ENCODE measurements at regions not wholly inside any gene's neighbourhood (a gene's known extent, or its start where the extent isn't known, plus 50 kb on each side); places are given as distances from the start of the nearest gene placed in this dataset.
A peak's percentile ranks its signal among the peaks of the same experiment; 100 is the strongest.

GRCh38 chr5:98638701-98639100 is 134.8 kb upstream of the RGMB start:
- DNase-seq (ENCODE audit: missing footprints) (no peak), ATAC-seq (no peak)
- intact Hi-C loops (cut with DNase I) = no loop called here

- intact Hi-C loops (cut with DNase I) = no loop called here
- no peak for ATAC-seq
- DNase-seq (ENCODE audit: missing footprints) = no peak
These were observed 134.2 kb upstream of the RGMB start for GRCh38 chr5:98639274-98639673.

GRCh38 chr5:98641671-98642070 is 131.8 kb upstream of the RGMB start:
- DNase-seq (ENCODE audit: missing footprints) = no peak
- intact Hi-C loops (cut with DNase I) = no loop called here
- ATAC-seq = no peak

- ATAC-seq = peak; percentile 65
- DNase-seq (ENCODE audit: missing footprints) = no peak
- intact Hi-C loops (cut with DNase I) = no loop called here
These were observed 129.9 kb upstream of the RGMB start for GRCh38 chr5:98643569-98643968.

DNA sequence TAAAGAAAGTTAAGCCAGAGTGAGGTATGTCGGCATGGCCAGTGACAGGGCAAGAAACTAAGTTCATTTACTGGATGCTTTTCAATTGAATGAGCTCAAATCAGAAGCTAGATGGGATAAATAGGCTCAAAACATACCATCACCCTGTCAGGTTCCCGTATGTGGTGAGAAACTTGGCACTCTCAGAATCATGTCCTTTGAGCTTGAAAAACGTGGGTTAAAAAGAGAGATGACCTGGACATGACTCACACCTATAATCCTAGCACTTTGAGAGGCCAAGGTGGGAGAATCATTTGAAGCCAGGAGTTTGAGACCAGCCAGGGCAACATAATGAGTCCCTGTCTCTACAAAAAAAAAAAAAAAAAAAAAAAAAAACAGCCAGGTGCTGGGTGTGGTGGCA is 121.7 kb upstream of the RGMB start:
- intact Hi-C loops (cut with DNase I) = loop anchor here (10.0 kb wide), 1 partner anchor 127 kb away; no protein-coding TSS in a partner anchor
- no peak for ATAC-seq

DNA sequence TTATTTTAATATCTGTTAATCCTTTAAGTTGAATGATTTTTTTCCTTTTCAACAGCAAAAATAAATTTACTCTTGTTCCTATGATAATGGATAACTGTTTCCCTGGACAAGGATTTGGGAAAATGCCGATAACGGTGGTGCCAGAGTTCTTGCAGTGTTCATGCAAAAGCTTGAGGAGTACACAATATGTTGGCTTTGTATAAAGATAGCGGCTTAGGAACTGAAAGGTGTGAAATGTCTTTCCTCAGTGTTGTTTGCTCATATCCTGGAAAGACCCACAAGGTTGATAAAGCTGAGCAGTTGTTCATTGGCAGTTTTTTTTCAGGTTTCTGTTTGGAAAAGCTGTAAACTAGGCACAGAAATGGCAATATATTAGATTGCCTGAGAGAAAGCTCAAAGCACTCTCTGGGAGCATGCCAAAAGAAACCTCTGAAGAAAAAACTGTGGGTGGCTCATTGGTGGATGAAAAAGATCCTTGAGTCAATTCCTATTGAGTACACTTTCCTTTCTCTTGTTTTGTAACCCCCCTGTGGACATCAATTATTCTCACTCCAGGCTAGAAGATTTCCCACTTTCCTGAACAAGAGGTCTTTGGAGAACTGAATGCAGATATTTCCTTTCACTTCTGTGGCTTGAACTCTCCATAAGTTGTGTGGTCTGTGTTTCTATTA is 117.2 kb upstream of the RGMB start:
- DNase-seq (ENCODE audit: missing footprints) (no peak), ATAC-seq (no peak)
- intact Hi-C loops (cut with DNase I) = loop anchor here (10.0 kb wide), 1 partner anchor 131 kb away; no protein-coding TSS in a partner anchor

More for the DNA sequence above, 121.7 kb upstream of the RGMB start:
- no peak for DNase-seq (ENCODE audit: missing footprints)

GRCh38 chr5:98656796-98657195 is 116.7 kb upstream of the RGMB start:
- intact Hi-C loops (cut with DNase I) = loop anchor here (10.0 kb wide), 1 partner anchor 132 kb away; no protein-coding TSS in a partner anchor

GRCh38 chr5:98657559-98657958 is 115.9 kb upstream of the RGMB start:
- no peak for DNase-seq (ENCODE audit: missing footprints)
- no peak for ATAC-seq
- intact Hi-C loops (cut with DNase I) = loop anchor here (10.0 kb wide), 1 partner anchor 133 kb away; no protein-coding TSS in a partner anchor

More at GRCh38 chr5:98656796-98657195, 116.7 kb upstream of the RGMB start:
- no peak for ATAC-seq
- DNase-seq (ENCODE audit: missing footprints) = no peak

GRCh38 chr5:98663521-98663920 is 109.9 kb upstream of the RGMB start:
- no peak for DNase-seq (ENCODE audit: missing footprints)

DNA sequence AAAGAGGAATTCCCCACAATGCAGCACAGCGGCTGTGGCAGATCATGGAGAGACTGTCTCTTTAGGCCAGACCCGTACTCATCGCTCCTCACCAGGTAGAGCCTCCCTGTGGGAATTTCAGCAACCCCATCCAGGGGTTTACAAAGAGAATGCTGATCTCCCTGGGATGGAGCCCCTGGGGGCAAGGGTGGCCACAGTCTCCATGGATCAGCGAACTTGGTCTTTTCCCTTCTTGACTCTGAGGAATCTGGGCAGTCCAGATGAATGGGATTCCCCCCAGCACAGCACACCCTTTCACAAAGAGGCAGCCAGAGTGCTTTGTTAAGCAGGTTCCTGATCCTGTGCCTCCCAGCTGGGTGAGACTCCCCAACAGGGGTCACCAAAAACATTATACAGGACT is 108.7 kb upstream of the RGMB start:
- ATAC-seq (no peak), DNase-seq (ENCODE audit: missing footprints) (no peak)
- intact Hi-C loops (cut with DNase I) = no loop called here

More at GRCh38 chr5:98663521-98663920, 109.9 kb upstream of the RGMB start:
- intact Hi-C loops (cut with DNase I) = no loop called here
- ATAC-seq = no peak

DNA sequence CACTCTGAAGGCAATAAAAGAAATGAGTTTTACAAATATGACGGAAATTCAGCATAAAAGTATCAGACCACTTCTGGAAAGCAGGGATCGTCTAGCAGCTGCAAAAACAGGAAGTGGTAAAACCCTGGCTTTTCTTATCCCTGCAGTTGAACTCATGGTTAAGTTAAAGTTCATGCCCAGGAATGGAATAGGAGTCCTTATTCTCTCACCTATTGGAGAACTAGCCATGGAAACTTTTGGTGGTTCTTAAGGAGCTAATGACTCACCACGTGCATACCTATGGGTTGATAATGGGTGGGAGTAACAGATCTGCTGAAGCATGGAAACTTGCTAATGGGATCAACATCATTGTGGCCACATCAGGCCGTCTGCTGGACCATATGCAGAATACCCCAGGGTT is 93.5 kb upstream of the RGMB start:
- ATAC-seq (no peak), DNase-seq (ENCODE audit: missing footprints) (no peak)
- intact Hi-C loops (cut with DNase I) = no loop called here

DNA sequence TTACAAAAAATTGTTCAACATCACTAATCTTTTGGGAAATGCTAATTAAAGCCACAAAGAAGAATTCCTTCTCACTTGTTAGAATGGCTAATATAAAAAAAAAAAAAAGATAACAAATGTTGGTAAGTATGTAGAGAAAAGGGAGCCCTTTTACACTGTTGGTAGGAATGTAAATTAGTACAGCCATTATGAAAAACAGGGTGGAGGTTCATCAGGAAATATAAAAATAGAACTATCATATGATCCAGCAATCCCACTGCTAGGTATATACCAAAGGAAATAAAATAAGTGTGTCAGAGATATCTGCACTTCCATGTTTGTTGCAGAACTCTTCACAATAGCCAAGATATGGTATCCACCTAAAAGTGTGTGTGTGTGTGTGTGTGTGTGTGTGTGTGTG is 83.5 kb upstream of the RGMB start:
- DNase-seq (ENCODE audit: missing footprints) (no peak), ATAC-seq (no peak)
- intact Hi-C loops (cut with DNase I) = no loop called here

- no peak for DNase-seq (ENCODE audit: missing footprints)
- intact Hi-C loops (cut with DNase I) = no loop called here
- ATAC-seq = no peak
These were observed 78.6 kb upstream of the RGMB start for GRCh38 chr5:98694902-98695301.

GRCh38 chr5:98698359-98698758 is 75.1 kb upstream of the RGMB start:
- DNase-seq (ENCODE audit: missing footprints) = no peak
- no peak for ATAC-seq
- intact Hi-C loops (cut with DNase I) = no loop called here

DNA sequence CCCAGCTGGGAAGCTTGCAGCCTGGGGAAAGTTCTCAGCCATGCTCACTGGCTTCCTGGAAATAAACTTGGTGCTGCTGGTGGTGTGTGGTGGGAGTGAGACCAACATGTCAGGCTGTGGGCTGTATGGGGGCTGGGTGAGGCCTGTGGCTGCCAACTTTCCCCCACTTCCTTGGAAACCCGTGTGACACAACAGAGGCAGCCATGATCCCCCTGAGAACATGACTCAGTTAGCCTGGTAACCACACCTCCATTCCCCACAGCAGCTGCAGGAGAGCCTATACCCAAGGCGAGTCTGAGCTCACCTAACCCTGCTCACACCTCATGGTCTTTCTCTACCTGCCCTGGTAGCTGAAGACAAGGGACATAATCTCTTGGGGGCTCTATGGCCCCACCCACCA is 72.7 kb upstream of the RGMB start:
- DNase-seq (ENCODE audit: missing footprints) (no peak), ATAC-seq (no peak)
- intact Hi-C loops (cut with DNase I) = no loop called here

DNA sequence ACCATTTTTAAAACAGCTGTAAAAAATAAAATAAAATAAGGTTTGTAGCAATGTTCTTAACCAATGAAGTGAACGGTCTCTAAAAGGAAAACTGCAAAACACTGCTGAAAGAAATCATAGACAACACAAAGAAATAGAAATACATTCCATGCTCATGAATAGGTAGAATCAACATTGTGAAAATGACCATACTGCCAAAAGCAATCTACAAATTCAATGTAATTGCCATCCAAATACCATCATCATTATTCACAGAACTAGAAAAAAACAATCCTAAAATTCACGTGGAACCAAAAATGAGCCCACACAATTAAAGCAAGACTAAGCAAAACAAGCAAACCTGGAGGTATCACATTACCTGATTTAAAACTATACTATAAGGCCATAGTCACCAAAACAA is 67.6 kb upstream of the RGMB start:
- intact Hi-C loops (cut with DNase I) = no loop called here
- no peak for DNase-seq (ENCODE audit: missing footprints)
- ATAC-seq = no peak

GRCh38 chr5:98709681-98710080 is 63.8 kb upstream of the RGMB start:
- intact Hi-C loops (cut with DNase I) = no loop called here
- ATAC-seq (no peak), DNase-seq (ENCODE audit: missing footprints) (no peak)

DNA sequence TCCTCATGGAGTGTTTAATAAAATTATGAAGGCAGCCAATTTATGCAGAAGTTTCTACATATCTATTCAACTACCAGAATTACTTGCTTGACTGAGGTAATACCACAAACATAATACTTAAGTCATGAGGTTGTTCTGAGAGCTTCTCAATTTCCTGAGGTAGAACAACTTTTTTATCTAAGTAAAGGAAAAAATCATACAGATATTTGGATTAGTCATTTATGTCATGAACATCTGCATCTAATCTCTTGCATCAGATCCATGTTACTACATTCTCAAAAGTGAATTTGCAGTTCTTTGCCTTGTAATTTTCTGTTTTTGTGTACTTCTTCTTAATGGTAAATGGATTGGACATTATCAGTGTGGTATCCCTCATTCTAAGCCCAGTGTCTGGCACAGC is 60.4 kb upstream of the RGMB start:
- no peak for DNase-seq (ENCODE audit: missing footprints)
- intact Hi-C loops (cut with DNase I) = no loop called here
- ATAC-seq = no peak

DNA sequence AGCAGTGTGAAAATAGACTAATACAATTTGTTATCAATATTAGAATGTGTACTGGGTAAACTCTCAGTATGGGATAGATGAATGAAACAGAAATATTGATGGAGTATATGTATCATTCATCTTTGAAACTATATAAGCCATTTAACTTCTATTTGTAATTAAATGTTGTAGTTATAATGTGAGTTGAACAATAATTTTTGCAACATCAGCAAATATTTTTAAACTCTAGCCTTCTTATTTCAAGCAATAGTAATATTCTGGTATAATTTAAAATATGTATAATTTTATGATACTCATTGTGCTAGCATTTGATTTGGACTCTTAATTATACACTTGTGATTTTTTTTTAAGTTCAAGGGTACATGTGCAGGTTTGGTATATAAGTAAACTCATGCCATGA is 59.6 kb upstream of the RGMB start:
- intact Hi-C loops (cut with DNase I) = no loop called here
- ATAC-seq (no peak), DNase-seq (ENCODE audit: missing footprints) (no peak)

GRCh38 chr5:98714710-98715288 is 58.7 kb upstream of the RGMB start:
- intact Hi-C loops (cut with DNase I) = no loop called here
- ATAC-seq = no peak

More at GRCh38 chr5:98714710-98715288, 58.7 kb upstream of the RGMB start:
- DNase-seq (ENCODE audit: missing footprints) = no peak
